SW480 (cell line): ENCODE measurements at regions not wholly inside any gene's neighbourhood (a gene's known extent, or its start where the extent isn't known, plus 50 kb on each side); places are given as distances from the start of the nearest gene placed in this dataset.
A peak's percentile ranks its signal among the peaks of the same experiment; 100 is the strongest.

ENCODE experiments used
- DNase-seq: peaks from one replicate; pipeline ENCODE4 v3.0.0-alpha.2; 2016; ENCODE audit warnings: low spot score

DNA sequence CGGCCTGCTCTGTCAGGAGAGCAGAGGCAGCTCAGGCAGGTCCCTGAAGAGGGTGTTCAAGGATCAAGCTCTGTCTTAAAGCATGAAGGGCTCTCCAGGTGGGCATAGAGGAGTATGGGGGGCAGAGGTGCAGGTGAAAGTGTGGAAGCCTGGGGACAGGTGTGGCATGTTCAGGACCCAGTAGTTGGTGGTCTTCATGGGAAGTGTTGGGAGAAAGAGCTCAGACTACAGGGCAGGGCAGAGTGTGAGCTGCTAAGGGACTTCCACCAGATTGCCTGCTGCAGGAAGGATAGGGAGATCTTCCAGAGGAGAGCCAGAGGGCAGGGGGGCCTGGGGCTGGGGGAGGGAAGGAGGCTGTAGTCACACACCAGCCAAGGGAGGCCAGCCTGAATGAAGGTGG, 156.5 kb upstream of the GDF10 start:
- DNase-seq: no peak

DNA sequence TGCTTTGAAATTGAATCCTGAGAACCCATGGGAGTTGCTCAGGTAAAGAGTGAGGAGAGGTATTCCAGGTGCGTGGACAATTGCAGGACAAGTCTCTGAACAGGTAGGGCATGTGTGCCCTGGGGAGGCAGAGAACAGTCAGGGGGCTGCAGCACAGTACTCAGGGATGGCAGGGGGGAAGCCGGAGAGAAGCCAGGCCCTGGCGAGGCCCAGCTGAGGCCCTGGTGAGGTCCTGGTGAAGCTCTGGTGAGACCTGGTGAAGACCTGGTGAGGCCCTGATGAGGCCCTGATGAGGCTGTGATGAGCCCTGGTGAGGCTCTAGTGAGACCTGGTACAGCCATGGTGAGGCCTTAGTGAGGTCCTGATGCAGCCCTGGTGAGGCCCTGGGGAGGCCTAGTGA, 155.5 kb upstream of the GDF10 start:
- no peak for DNase-seq

DNA sequence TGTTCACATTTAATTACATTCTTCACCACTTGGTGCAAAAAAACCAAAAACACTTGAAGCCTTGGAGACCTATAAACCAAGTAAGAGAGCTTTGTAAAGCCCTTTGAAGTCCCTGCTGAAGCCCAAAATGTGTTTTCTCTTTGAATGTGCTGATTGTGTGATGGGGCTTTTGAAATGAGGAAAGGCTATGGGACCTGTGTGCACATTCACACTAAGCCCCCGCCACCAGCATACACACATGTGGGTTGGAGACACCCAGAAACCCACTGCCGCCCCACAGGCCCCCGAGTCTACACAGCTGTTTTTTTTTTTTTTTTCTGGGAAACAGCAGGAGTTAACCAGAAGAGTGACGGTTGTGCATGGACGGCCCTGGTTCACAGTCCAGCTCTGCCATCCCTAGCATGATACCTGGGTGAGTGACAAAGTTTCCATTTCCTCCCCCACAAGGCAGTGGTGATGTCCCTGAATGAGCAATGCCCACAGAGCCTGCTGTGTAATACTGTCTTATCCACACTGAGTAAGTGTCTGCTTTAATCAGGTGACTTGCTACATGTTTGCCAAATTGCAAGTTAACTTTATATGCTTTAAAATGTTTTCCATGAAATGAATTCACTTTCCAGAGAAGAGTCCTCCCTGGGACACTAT, 154.6 kb upstream of the GDF10 start:
- DNase-seq: no peak

DNA sequence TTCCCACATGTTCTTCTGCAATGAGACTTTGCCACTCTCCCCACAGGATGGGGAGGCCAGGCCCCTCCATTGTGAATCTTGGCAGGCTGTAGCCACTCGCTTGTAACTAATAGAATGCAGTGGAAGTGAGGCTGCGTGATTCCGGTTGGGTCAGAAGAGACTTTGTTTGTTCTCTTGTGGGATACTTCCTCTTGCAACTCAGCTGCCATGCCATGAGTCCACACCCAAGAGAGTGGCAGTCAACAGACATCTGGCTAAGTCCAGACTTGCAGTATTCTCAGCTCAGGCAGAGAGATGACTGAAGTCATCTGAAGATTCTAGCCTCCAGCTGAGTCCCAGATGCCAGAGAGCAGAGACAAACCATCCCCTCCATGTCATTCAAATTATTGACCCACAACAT, 153.4 kb upstream of the GDF10 start:
- DNase-seq: no peak

DNA sequence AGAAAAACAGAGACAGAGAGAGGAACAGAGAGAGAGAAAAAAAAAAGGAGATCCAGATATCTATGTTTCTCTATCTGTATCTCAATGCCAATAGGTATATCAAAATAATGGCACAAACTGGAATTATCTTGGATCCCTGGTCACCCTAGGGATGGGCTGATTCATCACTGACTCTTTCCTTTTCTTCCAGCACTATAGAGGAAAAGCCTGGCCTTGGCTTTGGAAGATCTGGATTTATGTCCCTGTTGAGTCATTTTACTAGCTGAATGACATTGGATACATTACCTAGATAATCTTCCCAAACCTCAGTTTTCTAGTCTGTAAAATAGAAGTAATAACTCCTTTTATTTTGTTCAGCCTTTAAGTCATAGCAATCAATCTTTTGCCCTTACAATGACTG, 152.8 kb upstream of the GDF10 start:
- no peak for DNase-seq

DNA sequence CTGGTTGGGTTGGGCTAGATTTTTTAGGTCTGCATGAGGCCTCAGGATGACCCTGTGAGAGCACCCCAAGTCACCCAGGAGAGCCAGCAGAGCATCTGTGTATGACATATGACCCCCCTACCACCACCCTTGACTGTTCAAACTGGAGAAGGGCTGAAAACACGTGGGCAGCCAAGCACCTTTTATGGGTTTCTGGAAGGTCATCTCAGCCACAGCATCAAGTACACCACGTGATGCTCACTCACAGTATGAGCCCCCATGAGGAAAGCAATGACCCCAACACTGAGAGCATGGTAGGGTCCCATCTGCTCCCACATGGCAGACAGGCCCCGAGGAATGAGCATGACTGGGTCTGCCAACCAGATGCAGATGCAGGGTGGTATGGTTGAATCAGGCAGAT, 149.4 kb upstream of the GDF10 start:
- DNase-seq: no peak

DNA sequence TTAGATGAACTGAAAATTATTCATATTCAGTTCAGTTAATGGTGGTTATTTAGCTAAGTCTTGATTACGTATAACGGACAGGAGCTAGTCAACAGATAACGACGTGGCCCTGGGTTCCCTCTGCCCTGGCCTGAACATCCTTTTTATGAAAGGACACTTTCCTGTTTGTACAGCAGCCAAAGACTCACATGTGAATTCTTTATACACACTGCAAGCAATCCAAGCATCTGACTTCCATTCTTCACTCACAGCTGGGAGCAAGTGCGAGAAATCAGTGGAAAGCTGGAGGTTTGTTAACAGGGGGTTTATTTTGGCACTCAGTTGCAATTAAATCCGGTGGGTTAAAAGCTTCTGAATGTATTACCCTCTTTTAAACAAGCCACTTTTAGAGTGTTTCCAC, 148.1 kb upstream of the GDF10 start:
- DNase-seq: no peak

- DNase-seq: peak; percentile 52
These were observed 147.1 kb upstream of the GDF10 start for GRCh38 chr10:47152861-47153349.

- no peak for DNase-seq
These were observed 145.2 kb upstream of the GDF10 start for GRCh38 chr10:47154762-47155161.

- DNase-seq: no peak
These were observed 143.1 kb upstream of the GDF10 start for GRCh38 chr10:47156873-47157272.

GRCh38 chr10:47158116-47159071, 141.6 kb upstream of the GDF10 start:
- DNase-seq: no peak

- DNase-seq: no peak
These were observed 140.4 kb upstream of the GDF10 start for GRCh38 chr10:47159361-47160260.

DNA sequence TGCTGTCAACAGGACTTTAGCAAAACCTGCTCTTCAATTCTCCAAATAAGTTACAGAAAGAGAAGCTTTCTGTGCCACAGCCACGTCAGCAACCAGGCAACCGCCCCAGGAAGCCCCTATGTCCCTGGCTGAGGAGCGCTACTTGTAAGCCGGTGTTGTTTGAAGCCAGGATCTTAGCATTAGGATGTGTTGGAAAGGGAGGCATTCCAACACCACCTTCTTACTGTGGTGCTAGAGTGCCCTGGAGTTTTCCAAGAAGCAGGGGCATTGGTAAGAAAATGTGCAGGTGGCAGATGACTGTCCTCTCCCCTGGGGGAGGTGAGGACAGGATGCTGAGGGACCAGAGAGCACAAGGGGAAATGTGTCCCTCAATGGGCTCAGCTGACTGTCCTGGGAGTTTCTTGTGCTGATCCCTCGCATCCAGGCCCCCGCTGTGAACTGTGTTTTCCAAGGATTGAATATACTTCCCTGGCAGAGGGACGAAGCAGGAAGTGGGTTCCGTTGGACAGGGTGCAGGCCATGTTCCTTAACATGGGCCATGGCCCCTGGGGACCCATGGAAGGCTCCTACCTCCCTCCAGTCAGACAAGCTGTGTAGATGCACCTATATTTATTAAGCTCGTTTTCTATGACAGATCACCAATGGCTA, 139.6 kb upstream of the GDF10 start:
- no peak for DNase-seq

DNA sequence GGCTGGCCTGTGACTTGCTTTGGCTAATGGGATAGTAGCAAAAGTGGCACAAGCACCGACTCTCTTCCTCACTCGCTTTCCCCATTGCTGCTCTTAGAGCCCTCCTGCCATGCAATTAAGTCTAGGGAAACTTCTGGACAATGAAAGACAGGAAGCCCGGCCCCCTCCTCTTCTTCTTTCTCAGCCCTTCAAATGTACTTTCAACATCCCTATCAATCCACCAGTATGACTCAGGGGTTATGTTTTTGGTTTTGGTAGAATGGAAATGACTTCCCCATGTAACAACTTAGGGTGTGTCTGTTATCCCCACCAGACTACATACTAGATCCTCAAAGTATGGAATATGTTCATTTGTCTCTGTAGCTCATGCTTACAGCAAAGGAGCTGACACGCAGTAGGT, 139.0 kb upstream of the GDF10 start:
- DNase-seq: no peak

DNA sequence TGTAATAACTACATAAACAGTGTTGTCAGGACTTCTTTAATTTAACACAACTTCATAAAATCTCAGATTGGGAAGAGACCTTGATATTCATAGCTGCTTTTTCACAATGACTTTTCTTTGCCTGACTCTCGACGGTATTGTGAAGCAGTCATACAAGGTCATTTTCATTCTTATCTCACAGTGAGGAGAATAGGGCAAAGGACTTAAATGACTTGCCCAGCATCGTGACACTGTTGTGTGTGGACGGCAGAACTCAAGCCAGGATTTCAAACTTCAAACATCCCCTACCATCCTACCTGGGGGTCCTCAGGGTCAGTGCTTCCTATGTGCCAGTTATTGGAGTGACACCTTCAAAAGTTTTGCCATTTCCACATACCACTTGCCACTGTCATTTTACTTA, 138.5 kb upstream of the GDF10 start:
- DNase-seq: no peak

- peak; percentile 41 for DNase-seq
These were observed 135.7 kb upstream of the GDF10 start for GRCh38 chr10:47164126-47164799.

GRCh38 chr10:47164800-47165128, 135.2 kb upstream of the GDF10 start:
- DNase-seq: no peak

GRCh38 chr10:47165168-47165710, 134.8 kb upstream of the GDF10 start:
- DNase-seq: no peak

DNA sequence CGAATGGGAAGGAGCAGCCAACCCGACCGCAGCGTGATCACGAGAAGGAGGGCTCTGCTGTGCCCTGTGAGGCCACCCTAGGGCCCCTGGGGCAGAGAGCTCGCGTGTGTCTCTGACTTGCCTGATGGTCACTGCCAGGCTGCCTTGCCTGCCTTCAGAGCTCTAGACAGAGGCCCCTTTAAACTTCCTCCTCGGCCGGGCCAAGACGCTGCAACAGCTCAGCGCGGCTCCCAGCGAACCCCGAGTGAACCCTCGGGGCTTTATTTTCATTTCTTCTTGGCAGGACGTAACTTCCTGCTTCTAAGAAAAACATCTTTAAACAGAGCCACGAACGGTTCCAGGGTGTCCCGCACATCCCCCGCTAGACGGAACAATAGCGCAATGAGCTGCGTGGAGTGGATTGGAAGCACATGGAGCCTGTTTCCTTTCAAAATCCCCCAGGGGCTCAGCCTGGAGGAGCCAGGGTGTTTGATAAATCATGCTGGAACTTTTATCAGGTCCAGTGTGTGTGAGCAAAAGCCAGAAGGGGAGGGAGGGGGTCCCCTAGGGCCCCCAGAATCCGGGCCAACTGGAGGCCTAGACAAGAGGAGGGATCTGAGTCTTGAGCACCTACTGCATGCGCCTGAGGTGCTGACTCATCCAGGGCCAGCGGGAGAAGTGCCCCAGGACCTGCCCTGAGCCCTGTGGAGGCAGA, 134.1 kb upstream of the GDF10 start:
- no peak for DNase-seq

DNA sequence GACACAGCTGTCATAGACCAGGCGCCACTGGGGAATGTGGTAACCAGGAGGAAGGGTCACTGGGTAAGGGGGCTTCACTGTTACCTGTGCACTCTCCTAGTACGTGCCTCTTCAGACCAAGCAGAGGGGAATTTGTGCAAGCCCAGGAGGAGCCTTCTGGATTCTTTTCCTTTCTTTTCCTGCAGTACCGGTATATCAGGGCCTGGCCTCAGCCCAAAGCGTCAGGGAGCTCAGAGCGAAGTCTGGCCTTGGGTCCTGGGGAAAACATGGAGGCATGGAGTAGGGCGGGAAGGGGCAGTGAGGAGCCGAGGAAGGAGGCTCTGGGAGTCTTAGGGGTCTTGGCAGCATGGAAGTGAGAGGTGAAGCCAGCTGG, 133.6 kb upstream of the GDF10 start:
- no peak for DNase-seq
